Stomach (tissue), 8 donors: ENCODE measurements at regions not wholly inside any gene's neighbourhood (a gene's known extent, or its start where the extent isn't known, plus 50 kb on each side); places are given as distances from the start of the nearest gene placed in this dataset.
A peak's percentile ranks its signal among the peaks of the same experiment; 100 is the strongest.

Experiments
- DNase-seq, 2 donors: peaks; one replicate each; pipeline versions ENCODE4 v3.0.0 to v3.0.0-alpha.2; 2013 to 2019
- H3K27ac ChIP-seq, 5 donors: fragments of 200-600 bp in 4 of 5; sonication (generic) in 4 of 5; one replicate each; pipeline ENCODE4 v1.5.1; 2013 to 2019; ENCODE audit warnings: mild to moderate bottlenecking in 1 of 5, moderate library complexity in 1 of 5
- H3K27me3 ChIP-seq, 3 donors: fragments of 200-600 bp; sonication (generic); one replicate each; pipeline ENCODE4 v1.5.1; 2017 to 2019; ENCODE audit warnings: mixed run types in 1 of 3
- H3K36me3 ChIP-seq, 4 donors: fragments of 200-600 bp; sonication (generic); 1 replicate in 3 of 4; 2 replicates in 1 of 4; pipeline ENCODE4 v1.5.1; 2016 to 2019
- H3K4me1 ChIP-seq, 4 donors: fragments of 200-600 bp; sonication (generic); one replicate each; pipeline ENCODE4 v1.5.1; 2016 to 2019
- H3K4me3 ChIP-seq, 4 donors: fragments of 200-600 bp; sonication (generic) in 3 of 4; one replicate each; pipeline ENCODE4 v1.5.1; 2016 to 2019; ENCODE audit warnings: mild to moderate bottlenecking in 1 of 4
- H3K9me3 ChIP-seq, 4 donors: fragments of 200-600 bp; sonication (generic); one replicate each; pipeline ENCODE4 v1.5.1; 2016 to 2019
- EP300 ChIP-seq: sonication (generic); formaldehyde crosslinking; IDR thresholded peaks from one replicate; pipeline ENCODE4 v1.6.1; 2017; ENCODE audit warnings: antibody characterized with exemption
- POLR2A ChIP-seq, 4 donors: fragments of 450-650 bp; IDR thresholded peaks; one replicate each; pipeline ENCODE4 v1.6.1; 2016; ENCODE audit warnings: antibody characterized with exemption in 4 of 4, control low read depth in 2 of 4, mild to moderate bottlenecking in 1 of 4, moderate library complexity in 1 of 4
- POLR2AphosphoS5 ChIP-seq, 3 donors: sonication (generic); formaldehyde crosslinking; IDR thresholded peaks; one replicate each; pipeline ENCODE4 v1.6.1; 2016; ENCODE audit warnings: antibody characterized with exemption in 3 of 3
- WGBS, 5 donors: extraction: QIAGEN DNeasy Blood & Tissue Kit in 3 of 5; methylation state at CpG; one replicate each; pipeline versions ENCODE4 v1.1.5 to v1.1.7; 2013 to 2018; 5-methylcytosine and 5-hydroxymethylcytosine counted together
- intact Hi-C: fragments of 100-400 bp; cut with DNase I; formaldehyde crosslinking; loops from one replicate; pipeline ENCODE4 v1.15.1; 2023; ENCODE audit warnings: low total_unique reads
- TF ChIP-seq, protein P1 (sequence below), 7 experiments: fragments of 450-650 bp in 4 of 7; fragments of 200-600 bp in 3 of 7; sonication (generic) in 3 of 7; IDR thresholded peaks; one replicate each; pipeline ENCODE4 v1.5.1; 2016 to 2019; ENCODE audit warnings: antibody characterized with exemption in 7 of 7, control low read depth in 2 of 7, mild to moderate bottlenecking in 1 of 7
- donor health status: healthy with polysubstance abuse.
- donor health status: Bipolar disorder and iron deficiency.
- donor health status: healthy.

DNA sequence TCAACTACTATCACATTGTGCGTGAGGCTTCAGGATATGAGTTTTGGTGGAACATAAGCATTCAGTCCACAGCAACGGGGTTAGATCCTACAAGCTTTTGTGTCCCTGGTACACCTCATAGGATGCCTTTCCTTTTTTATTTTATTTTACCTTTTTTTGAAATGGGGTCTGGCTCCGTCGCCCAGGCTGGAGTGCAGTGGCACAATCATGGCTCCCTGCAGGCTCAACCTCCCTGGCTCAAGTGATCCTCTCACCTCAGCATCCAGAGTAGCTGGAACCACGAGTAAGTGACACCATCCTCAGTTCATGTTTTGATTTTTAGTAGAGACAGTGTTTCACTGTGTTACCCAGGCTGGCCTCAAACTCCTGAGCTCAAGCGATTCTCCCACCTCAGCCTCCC is 86.0 kb upstream of the RAI14 start:
- no peaks in the 10 kb centered on the region for H3K9me3 ChIP-seq
- no peak for DNase-seq
- H3K27ac ChIP-seq, result peak overlapping the region in 1 of 5 donors; percentile 56
- intact Hi-C loops, result no loop called here
- H3K4me1 ChIP-seq, result peaks cover 0 to 7% (median 0%) of the 10 kb centered on the region in 4 donors
- no peaks in the 10 kb centered on the region for H3K36me3 ChIP-seq
- WGBS, 5 donors, result 89 to 95% (median 92%) methylated on average over 6 of the region's 6 CpGs
- TF ChIP-seq, protein P1, sequence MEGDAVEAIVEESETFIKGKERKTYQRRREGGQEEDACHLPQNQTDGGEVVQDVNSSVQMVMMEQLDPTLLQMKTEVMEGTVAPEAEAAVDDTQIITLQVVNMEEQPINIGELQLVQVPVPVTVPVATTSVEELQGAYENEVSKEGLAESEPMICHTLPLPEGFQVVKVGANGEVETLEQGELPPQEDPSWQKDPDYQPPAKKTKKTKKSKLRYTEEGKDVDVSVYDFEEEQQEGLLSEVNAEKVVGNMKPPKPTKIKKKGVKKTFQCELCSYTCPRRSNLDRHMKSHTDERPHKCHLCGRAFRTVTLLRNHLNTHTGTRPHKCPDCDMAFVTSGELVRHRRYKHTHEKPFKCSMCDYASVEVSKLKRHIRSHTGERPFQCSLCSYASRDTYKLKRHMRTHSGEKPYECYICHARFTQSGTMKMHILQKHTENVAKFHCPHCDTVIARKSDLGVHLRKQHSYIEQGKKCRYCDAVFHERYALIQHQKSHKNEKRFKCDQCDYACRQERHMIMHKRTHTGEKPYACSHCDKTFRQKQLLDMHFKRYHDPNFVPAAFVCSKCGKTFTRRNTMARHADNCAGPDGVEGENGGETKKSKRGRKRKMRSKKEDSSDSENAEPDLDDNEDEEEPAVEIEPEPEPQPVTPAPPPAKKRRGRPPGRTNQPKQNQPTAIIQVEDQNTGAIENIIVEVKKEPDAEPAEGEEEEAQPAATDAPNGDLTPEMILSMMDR (IDR thresholded peaks at IDR 0.05), result no peak
- TF ChIP-seq EP300, result no peak
- TF ChIP-seq POLR2AphosphoS5 (IDR thresholded peaks at IDR 0.05), result no peak
- no peak for TF ChIP-seq POLR2A (IDR thresholded peaks at IDR 0.05)
- H3K4me3 ChIP-seq, result no peak overlapping the region
- no peaks in the 10 kb centered on the region for H3K27me3 ChIP-seq

DNA sequence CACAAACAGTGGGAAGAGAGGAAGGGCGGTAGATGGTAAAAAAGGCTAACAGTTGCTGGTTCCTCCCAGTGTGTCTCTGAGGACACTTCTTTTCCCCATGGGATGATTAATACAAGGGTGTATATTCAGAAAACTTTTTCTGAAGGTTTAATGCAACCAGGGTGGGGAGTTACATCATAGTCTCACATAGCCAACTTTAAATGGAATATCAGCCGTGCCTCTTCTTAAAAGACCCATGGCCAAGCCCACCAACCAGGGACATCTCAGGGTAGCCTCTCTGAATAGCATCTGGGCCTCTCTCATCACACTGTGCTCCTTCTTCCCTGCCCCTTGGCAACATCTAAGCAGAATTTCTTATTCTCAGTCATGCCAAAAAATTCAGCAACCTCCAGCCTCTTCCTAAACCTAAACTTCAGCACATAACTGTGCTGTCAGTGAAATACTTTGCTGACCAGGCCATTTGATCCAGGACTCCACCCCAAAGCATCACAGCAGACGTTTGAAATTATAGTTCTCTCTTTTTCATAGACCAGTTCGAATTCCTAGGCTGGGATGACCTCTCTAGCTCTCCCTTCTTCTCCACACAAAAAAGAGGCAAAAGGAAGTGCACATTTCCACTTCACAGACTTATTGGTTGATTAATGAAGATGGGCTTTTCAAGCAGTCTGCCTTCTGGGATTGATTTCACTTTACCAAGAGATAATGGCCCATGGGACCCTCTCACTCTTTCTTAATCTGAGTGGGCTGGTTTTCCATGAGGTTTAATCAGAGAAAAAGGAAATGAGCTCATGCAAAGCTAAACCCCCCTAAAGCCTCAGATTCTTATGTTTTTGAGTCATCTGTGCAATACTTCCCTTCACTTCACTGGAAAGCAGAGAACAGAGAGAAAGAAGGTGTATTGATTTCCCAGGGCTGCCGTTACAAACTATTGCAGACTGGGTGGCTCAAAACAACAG is 85.1 kb upstream of the RAI14 start:
- H3K27me3 ChIP-seq, result no peaks in the 10 kb centered on the region
- H3K4me1 ChIP-seq, result peaks cover 0 to 8% (median 0%) of the 10 kb centered on the region in 4 donors
- DNase-seq, result peak in 1 of 2 donors; percentile 69
- intact Hi-C loops, result no loop called here
- H3K9me3 ChIP-seq, result no peaks in the 10 kb centered on the region
- H3K36me3 ChIP-seq, result no peaks in the 10 kb centered on the region
- H3K27ac ChIP-seq, result peak overlapping the region in 2 of 5 donors; percentile 24 to 56
- H3K4me3 ChIP-seq, result no peak overlapping the region
- TF ChIP-seq, protein P1 (IDR thresholded peaks at IDR 0.05), result no peak
- TF ChIP-seq POLR2AphosphoS5 (IDR thresholded peaks at IDR 0.05) (no peak), EP300 (no peak), POLR2A (IDR thresholded peaks at IDR 0.05) (no peak)
- 53 to 78% (median 70%) methylated on average over 5 of the region's 5 CpGs for WGBS, 5 donors

GRCh38 chr5:34571677-34572041 is 84.5 kb upstream of the RAI14 start:
- intact Hi-C loops, result no loop called here
- Histone ChIP-seq H3K4me1 (peaks cover 0 to 8% (median 0%) of the 10 kb centered on the region in 4 donors), H3K4me3 (no peak overlapping the region), H3K36me3 (no peaks in the 10 kb centered on the region), H3K27me3 (no peaks in the 10 kb centered on the region), H3K9me3 (no peaks in the 10 kb centered on the region), H3K27ac (no peak overlapping the region)
- no peak for DNase-seq
- TF ChIP-seq POLR2A (IDR thresholded peaks at IDR 0.05) (no peak), POLR2AphosphoS5 (IDR thresholded peaks at IDR 0.05) (no peak), EP300 (no peak)
- TF ChIP-seq, protein P1 (IDR thresholded peaks at IDR 0.05), result no peak
- 91 to 95% (median 94%) methylated on average over 3 of the region's 3 CpGs for WGBS, 5 donors

DNA sequence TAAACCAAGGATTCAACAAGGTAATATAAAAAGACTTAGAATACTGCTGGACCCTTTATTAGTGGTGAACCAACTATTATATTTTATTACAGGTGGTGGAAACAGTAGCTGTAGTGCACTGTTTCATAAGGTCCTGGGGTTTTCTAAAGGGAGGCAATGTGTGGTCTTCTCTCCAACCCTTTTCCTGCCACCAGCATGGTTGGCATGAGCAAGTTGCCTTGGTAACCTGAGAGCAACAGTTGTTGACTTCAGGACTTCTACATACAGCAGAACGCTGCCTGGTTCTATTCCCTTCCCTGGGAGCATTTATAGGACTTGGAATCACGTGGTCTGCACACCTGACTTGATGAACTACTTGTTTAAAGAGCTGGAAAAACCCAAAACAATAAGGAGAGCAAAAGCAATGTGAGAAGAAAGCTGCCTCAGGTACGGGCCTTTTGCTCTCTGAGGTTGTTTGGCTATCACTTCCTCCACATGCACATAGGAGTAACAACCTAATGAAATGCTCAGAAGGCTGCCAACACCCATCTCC is 81.1 kb upstream of the RAI14 start:
- no peak overlapping the region for H3K27ac ChIP-seq
- peaks cover 0 to 4% (median 0%) of the 10 kb centered on the region in 4 donors for H3K9me3 ChIP-seq
- intact Hi-C loops, result no loop called here
- TF ChIP-seq POLR2AphosphoS5 (IDR thresholded peaks at IDR 0.05) (no peak), POLR2A (IDR thresholded peaks at IDR 0.05) (no peak), EP300 (no peak)
- TF ChIP-seq, protein P1 (IDR thresholded peaks at IDR 0.05), result no peak
- no peak overlapping the region for H3K4me3 ChIP-seq
- WGBS, 5 donors, result 18 to 40% (median 31%) methylated on average over 3 of the region's 3 CpGs
- peaks cover 0 to 8% (median 2%) of the 10 kb centered on the region in 4 donors for H3K4me1 ChIP-seq
- H3K36me3 ChIP-seq, result no peaks in the 10 kb centered on the region
- peak in 1 of 2 donors; percentile 42 for DNase-seq
- no peaks in the 10 kb centered on the region for H3K27me3 ChIP-seq
